ENCODE measurements at regions not wholly inside any gene's neighbourhood (a gene's known extent, or its start where the extent isn't known, plus 50 kb on each side); places are given as distances from the start of the nearest gene placed in this dataset.

GRCh38 chr9:95764533-95765319 is 110.8 kb upstream of the ERCC6L2 start (continued):
- TF ChIP-seq, protein P1, sequence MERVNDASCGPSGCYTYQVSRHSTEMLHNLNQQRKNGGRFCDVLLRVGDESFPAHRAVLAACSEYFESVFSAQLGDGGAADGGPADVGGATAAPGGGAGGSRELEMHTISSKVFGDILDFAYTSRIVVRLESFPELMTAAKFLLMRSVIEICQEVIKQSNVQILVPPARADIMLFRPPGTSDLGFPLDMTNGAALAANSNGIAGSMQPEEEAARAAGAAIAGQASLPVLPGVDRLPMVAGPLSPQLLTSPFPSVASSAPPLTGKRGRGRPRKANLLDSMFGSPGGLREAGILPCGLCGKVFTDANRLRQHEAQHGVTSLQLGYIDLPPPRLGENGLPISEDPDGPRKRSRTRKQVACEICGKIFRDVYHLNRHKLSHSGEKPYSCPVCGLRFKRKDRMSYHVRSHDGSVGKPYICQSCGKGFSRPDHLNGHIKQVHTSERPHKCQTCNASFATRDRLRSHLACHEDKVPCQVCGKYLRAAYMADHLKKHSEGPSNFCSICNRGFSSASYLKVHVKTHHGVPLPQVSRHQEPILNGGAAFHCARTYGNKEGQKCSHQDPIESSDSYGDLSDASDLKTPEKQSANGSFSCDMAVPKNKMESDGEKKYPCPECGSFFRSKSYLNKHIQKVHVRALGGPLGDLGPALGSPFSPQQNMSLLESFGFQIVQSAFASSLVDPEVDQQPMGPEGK (CRISPR knock-in tag; IDR thresholded peaks at IDR 0.05), result peak; percentile 10; the same call in 1 of the 2 replicates
- TF ChIP-seq ZNF414 (CRISPR knock-in tag; IDR thresholded peaks at IDR 0.05) (no peak), GATAD2A (CRISPR knock-in tag; IDR thresholded peaks at IDR 0.05) (no peak), SNAPC2 (CRISPR knock-in tag; IDR thresholded peaks at IDR 0.05) (no peak), NAIF1 (CRISPR knock-in tag; IDR thresholded peaks at IDR 0.05; ENCODE audit: borderline replicate concordance) (peak; percentile 95), TRIM24 (CRISPR knock-in tag; IDR thresholded peaks at IDR 0.05) (no peak), E2F5 (CRISPR knock-in tag; conservative IDR thresholded peaks at IDR 0.05) (no peak), MYC (CRISPR knock-in tag; IDR thresholded peaks at IDR 0.05; ENCODE audit: borderline replicate concordance) (no peak), RCOR2 (CRISPR knock-in tag; IDR thresholded peaks at IDR 0.05) (no peak), UBTF (CRISPR knock-in tag; IDR thresholded peaks at IDR 0.05) (peak; percentile 15; the same call in 1 of the 2 replicates), NCOA5 (CRISPR knock-in tag; IDR thresholded peaks at IDR 0.05) (no peak), ZNF263 (CRISPR knock-in tag; IDR thresholded peaks at IDR 0.05) (no peak), POLR2G (IDR thresholded peaks at IDR 0.05; ENCODE audit: low read depth, low read length) (peak; percentile 51; the same call in 1 of the 2 replicates), WIZ (CRISPR knock-in tag; IDR thresholded peaks at IDR 0.05) (no peak), LCORL (IDR thresholded peaks at IDR 0.05) (no peak), LCORL (CRISPR knock-in tag; IDR thresholded peaks at IDR 0.05) (no peak), ZNF792 (CRISPR knock-in tag; IDR thresholded peaks at IDR 0.05) (no peak)
- TF ChIP-seq, protein P2, sequence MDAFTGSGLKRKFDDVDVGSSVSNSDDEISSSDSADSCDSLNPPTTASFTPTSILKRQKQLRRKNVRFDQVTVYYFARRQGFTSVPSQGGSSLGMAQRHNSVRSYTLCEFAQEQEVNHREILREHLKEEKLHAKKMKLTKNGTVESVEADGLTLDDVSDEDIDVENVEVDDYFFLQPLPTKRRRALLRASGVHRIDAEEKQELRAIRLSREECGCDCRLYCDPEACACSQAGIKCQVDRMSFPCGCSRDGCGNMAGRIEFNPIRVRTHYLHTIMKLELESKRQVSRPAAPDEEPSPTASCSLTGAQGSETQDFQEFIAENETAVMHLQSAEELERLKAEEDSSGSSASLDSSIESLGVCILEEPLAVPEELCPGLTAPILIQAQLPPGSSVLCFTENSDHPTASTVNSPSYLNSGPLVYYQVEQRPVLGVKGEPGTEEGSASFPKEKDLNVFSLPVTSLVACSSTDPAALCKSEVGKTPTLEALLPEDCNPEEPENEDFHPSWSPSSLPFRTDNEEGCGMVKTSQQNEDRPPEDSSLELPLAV (CRISPR knock-in tag; conservative IDR thresholded peaks at IDR 0.05; ENCODE audit: low read depth), result no peak
- TF ChIP-seq, protein P3, sequence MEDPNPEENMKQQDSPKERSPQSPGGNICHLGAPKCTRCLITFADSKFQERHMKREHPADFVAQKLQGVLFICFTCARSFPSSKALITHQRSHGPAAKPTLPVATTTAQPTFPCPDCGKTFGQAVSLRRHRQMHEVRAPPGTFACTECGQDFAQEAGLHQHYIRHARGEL (CRISPR knock-in tag; IDR thresholded peaks at IDR 0.05), result no peak
- TF ChIP-seq, protein P4, sequence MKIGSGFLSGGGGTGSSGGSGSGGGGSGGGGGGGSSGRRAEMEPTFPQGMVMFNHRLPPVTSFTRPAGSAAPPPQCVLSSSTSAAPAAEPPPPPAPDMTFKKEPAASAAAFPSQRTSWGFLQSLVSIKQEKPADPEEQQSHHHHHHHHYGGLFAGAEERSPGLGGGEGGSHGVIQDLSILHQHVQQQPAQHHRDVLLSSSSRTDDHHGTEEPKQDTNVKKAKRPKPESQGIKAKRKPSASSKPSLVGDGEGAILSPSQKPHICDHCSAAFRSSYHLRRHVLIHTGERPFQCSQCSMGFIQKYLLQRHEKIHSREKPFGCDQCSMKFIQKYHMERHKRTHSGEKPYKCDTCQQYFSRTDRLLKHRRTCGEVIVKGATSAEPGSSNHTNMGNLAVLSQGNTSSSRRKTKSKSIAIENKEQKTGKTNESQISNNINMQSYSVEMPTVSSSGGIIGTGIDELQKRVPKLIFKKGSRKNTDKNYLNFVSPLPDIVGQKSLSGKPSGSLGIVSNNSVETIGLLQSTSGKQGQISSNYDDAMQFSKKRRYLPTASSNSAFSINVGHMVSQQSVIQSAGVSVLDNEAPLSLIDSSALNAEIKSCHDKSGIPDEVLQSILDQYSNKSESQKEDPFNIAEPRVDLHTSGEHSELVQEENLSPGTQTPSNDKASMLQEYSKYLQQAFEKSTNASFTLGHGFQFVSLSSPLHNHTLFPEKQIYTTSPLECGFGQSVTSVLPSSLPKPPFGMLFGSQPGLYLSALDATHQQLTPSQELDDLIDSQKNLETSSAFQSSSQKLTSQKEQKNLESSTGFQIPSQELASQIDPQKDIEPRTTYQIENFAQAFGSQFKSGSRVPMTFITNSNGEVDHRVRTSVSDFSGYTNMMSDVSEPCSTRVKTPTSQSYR (CRISPR knock-in tag; IDR thresholded peaks at IDR 0.05; ENCODE audit: borderline replicate concordance), result no peak

All from HepG2 (cell line).